Osteoblast (primary cell): ENCODE measurements at regions not wholly inside any gene's neighbourhood (a gene's known extent, or its start where the extent isn't known, plus 50 kb on each side); places are given as distances from the start of the nearest gene placed in this dataset.

Experiments
- DNase-seq: peaks from one replicate; pipeline ENCODE4 v3.0.0; 2011; ENCODE audit warnings: low spot score, mixed read lengths; ENCODE audit not compliant: insufficient read length; ENCODE audit errors: missing footprints
- H2AFZ ChIP-seq: 2 replicates; pipeline ENCODE4 v1.6.0; 2011; ENCODE audit warnings: mild to moderate bottlenecking, low read length
- H3K27ac ChIP-seq: 2 replicates; pipeline ENCODE4 v1.5.1; 2011; ENCODE audit warnings: mild to moderate bottlenecking, low read depth, low read length, moderate library complexity
- H3K27me3 ChIP-seq: 2 replicates; pipeline ENCODE4 v1.6.0; 2012; ENCODE audit warnings: mild to moderate bottlenecking, control low read depth, inconsistent platforms, low read length, moderate library complexity; ENCODE audit not compliant: insufficient read depth
- H3K36me3 ChIP-seq: 2 replicates; pipeline ENCODE4 v1.5.1; 2011; ENCODE audit warnings: mild to moderate bottlenecking, low read length, control low read depth, moderate library complexity; ENCODE audit not compliant: insufficient read depth
- H3K4me1 ChIP-seq: 2 replicates; pipeline ENCODE4 v1.5.1; 2011; ENCODE audit warnings: mild to moderate bottlenecking, low read length, control low read depth, moderate library complexity; ENCODE audit not compliant: insufficient read depth
- H3K4me2 ChIP-seq: 2 replicates; pipeline ENCODE4 v1.6.0; 2011; ENCODE audit warnings: mild to moderate bottlenecking, low read length; ENCODE audit not compliant: insufficient read depth
- H3K4me3 ChIP-seq: fragments of 200-600 bp; sonication (generic); 3 replicates; pipeline ENCODE4 v1.5.1; 2012; ENCODE audit warnings: mild to moderate bottlenecking, low read length, inconsistent platforms; ENCODE audit not compliant: insufficient read depth
- H3K79me2 ChIP-seq: 2 replicates; pipeline ENCODE4 v1.6.0; 2012; ENCODE audit warnings: mild to moderate bottlenecking, low read length, control low read depth, inconsistent platforms; ENCODE audit not compliant: insufficient read depth
- H3K9me3 ChIP-seq: 2 replicates; pipeline ENCODE4 v1.5.1; 2011; ENCODE audit warnings: low read depth, low read length, control low read depth
- H4K20me1 ChIP-seq: 2 replicates; pipeline ENCODE4 v1.6.0; 2012; ENCODE audit warnings: mild to moderate bottlenecking, low read length, control low read depth; ENCODE audit not compliant: insufficient read depth
- TF ChIP-seq, protein P1 (sequence below): IDR thresholded peaks from 2 replicates; pipeline ENCODE4 v1.5.1; 2011; ENCODE audit warnings: mild to moderate bottlenecking, low read depth, low read length, moderate library complexity; ENCODE audit errors: extremely low read depth

DNA sequence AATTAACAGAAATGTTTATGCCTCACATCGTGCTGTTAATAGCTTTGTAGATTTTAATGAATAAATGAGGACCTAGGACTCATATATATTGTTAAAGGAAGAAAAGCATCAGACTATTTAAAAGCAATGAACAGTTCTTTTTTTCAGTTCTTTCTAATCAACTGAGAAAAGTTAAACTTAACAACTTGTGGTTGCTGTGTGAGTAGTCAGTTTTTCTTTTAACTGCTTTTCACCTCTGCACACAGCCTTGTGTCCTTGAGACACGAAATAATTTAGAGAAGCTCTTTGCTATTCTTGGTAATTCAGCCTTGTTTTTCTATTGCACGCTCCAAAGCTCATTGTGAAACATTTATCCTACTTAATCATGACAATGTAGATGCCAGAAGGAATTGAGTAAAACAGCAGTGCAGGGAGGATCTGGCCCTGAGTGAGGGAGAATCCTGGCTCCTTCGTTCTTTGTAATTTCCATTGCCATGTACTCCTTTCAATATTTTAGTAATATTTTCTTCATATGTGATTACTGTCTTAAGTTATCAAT lies 499.0 kb downstream of the PYDC2 start:
- Histone ChIP-seq H3K4me1 (no peaks in the 10 kb centered on the region), H3K9me3 (no peaks in the 10 kb centered on the region), H3K36me3 (no peaks in the 10 kb centered on the region), H4K20me1 (no peaks in the 10 kb centered on the region), H3K27ac (no peak overlapping the region), H2AFZ (no peak overlapping the region), H3K27me3 (no peaks in the 10 kb centered on the region), H3K4me2 (no peak overlapping the region), H3K4me3 (no peak overlapping the region), H3K79me2 (no peaks in the 10 kb centered on the region)
- TF ChIP-seq, protein P1, sequence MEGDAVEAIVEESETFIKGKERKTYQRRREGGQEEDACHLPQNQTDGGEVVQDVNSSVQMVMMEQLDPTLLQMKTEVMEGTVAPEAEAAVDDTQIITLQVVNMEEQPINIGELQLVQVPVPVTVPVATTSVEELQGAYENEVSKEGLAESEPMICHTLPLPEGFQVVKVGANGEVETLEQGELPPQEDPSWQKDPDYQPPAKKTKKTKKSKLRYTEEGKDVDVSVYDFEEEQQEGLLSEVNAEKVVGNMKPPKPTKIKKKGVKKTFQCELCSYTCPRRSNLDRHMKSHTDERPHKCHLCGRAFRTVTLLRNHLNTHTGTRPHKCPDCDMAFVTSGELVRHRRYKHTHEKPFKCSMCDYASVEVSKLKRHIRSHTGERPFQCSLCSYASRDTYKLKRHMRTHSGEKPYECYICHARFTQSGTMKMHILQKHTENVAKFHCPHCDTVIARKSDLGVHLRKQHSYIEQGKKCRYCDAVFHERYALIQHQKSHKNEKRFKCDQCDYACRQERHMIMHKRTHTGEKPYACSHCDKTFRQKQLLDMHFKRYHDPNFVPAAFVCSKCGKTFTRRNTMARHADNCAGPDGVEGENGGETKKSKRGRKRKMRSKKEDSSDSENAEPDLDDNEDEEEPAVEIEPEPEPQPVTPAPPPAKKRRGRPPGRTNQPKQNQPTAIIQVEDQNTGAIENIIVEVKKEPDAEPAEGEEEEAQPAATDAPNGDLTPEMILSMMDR = no peak
- no peak for DNase-seq

DNA sequence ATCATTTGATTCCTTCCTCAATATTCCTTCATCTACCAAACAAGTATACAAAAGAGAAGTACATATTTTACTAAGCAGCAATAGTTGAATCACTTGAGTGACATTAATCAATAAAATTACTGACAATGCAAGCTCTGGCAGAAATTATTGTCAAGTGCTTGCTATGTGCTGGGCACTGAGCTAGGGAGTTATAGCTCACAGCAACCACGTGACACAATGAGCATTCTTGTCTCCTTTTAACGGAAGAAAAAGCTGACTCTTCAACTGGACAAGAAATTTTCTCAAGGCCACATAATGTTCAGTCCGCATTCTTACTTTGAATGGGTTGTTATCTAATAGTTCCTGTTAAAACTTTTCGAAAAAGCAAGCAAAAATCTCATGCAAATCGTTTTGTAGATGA lies 500.1 kb downstream of the PYDC2 start:
- H3K27me3 ChIP-seq = no peaks in the 10 kb centered on the region
- H3K36me3 ChIP-seq = no peaks in the 10 kb centered on the region
- DNase-seq = no peak
- H3K4me1 ChIP-seq = no peaks in the 10 kb centered on the region
- no peaks in the 10 kb centered on the region for H3K79me2 ChIP-seq
- H3K27ac ChIP-seq = no peak overlapping the region
- H3K4me3 ChIP-seq = no peak overlapping the region
- TF ChIP-seq, protein P1 = no peak
- no peak overlapping the region for H3K4me2 ChIP-seq
- H3K9me3 ChIP-seq = no peaks in the 10 kb centered on the region
- no peak overlapping the region for H2AFZ ChIP-seq
- no peaks in the 10 kb centered on the region for H4K20me1 ChIP-seq

DNA sequence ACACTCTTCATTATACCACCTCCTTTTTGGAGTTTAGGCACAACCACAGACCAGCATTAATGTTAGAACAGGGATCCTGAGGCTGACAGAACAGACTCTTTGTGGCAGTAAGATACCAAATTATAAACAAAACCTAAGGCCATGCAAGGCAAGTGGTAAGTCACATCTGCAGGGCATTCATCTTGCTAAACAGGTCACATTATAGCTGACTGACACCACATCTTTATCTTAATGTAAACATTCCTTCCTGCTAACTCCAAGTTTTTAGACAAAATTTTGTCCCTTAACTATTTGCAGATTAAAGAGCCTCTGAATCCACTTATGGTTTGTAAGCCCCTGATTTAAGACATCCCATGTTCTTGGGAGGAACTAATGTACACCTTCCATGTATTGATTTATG lies 500.6 kb downstream of the PYDC2 start:
- H3K9me3 ChIP-seq = no peaks in the 10 kb centered on the region
- no peaks in the 10 kb centered on the region for H3K36me3 ChIP-seq
- H3K27ac ChIP-seq = no peak overlapping the region
- no peak overlapping the region for H2AFZ ChIP-seq
- no peaks in the 10 kb centered on the region for H3K79me2 ChIP-seq
- no peaks in the 10 kb centered on the region for H3K4me1 ChIP-seq
- H3K27me3 ChIP-seq = no peaks in the 10 kb centered on the region
- no peak overlapping the region for H3K4me2 ChIP-seq
- H3K4me3 ChIP-seq = no peak overlapping the region
- TF ChIP-seq, protein P1 = no peak
- DNase-seq = no peak
- H4K20me1 ChIP-seq = no peaks in the 10 kb centered on the region

DNA sequence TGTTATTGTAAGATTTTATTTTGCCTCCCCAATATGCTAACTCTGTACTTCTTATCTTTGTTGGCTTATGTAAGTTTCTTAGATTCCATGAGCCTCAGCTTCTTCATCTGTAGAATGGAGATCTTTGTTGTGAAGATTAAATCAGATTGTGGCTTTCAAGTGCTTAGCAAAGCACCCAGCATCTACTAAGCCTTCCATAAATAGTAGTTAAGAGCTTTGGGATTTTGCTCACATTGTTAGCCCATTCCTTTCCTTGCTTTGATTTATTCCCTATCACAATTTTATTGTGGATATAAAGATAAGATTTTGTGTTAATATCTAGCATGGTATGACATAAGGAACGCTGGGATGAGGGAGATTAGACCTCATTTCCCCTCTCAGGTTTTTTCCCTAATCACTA lies 501.4 kb downstream of the PYDC2 start:
- Histone ChIP-seq H2AFZ (no peak overlapping the region), H3K79me2 (no peaks in the 10 kb centered on the region), H3K27me3 (no peaks in the 10 kb centered on the region), H3K36me3 (no peaks in the 10 kb centered on the region), H3K4me2 (no peak overlapping the region), H4K20me1 (no peaks in the 10 kb centered on the region), H3K27ac (no peak overlapping the region), H3K4me1 (no peaks in the 10 kb centered on the region), H3K4me3 (no peak overlapping the region), H3K9me3 (no peaks in the 10 kb centered on the region)
- no peak for DNase-seq
- TF ChIP-seq, protein P1 = no peak
